ENCODE measurements at regions not wholly inside any gene's neighbourhood (a gene's known extent, or its start where the extent isn't known, plus 50 kb on each side); places are given as distances from the start of the nearest gene placed in this dataset.

GRCh38 chr4:20395160-20395773 is 143.6 kb downstream of the SLIT2 start:
- H3K27ac ChIP-seq, result no peak overlapping the region
- TF ChIP-seq CTCF (conservative IDR thresholded peaks at IDR 0.05), result peak; percentile 66

GRCh38 chr4:20403290-20403689 is 151.6 kb downstream of the SLIT2 start:
- H3K27ac ChIP-seq, result no peak overlapping the region
- no peak for TF ChIP-seq CTCF (conservative IDR thresholded peaks at IDR 0.05)

GRCh38 chr4:20403846-20404245 is 152.1 kb downstream of the SLIT2 start:
- no peak for TF ChIP-seq CTCF (conservative IDR thresholded peaks at IDR 0.05)
- no peak overlapping the region for H3K27ac ChIP-seq

- H3K27ac ChIP-seq, result no peak overlapping the region
- TF ChIP-seq CTCF (conservative IDR thresholded peaks at IDR 0.05), result no peak
These were observed 156.9 kb downstream of the SLIT2 start for GRCh38 chr4:20408611-20409010.

- no peak for TF ChIP-seq CTCF (conservative IDR thresholded peaks at IDR 0.05)
- no peak overlapping the region for H3K27ac ChIP-seq
These were observed 160.4 kb downstream of the SLIT2 start for GRCh38 chr4:20412072-20412471.

- TF ChIP-seq CTCF (conservative IDR thresholded peaks at IDR 0.05), result no peak
These were observed 165.1 kb downstream of the SLIT2 start for GRCh38 chr4:20416800-20417199.

GRCh38 chr4:20418861-20419451 is 167.3 kb downstream of the SLIT2 start:
- TF ChIP-seq CTCF (conservative IDR thresholded peaks at IDR 0.05), result peak; percentile 80
- no peak overlapping the region for H3K27ac ChIP-seq

More at GRCh38 chr4:20416800-20417199, 165.1 kb downstream of the SLIT2 start:
- H3K27ac ChIP-seq, result no peak overlapping the region

Data from VCaP (cell line).